Retinal pigment epithelial cell (primary cell): ENCODE measurements at regions not wholly inside any gene's neighbourhood (a gene's known extent, or its start where the extent isn't known, plus 50 kb on each side); places are given as distances from the start of the nearest gene placed in this dataset.

Experiments used
- DNase-seq: peaks from one replicate; pipeline ENCODE4 v3.0.0-alpha.2; 2010; ENCODE audit warnings: low read depth
- H3K4me3 ChIP-seq: 2 replicates; pipeline ENCODE4 v1.5.1; 2011; ENCODE audit warnings: mild to moderate bottlenecking, low read length, control low read depth, moderate library complexity
- CTCF ChIP-seq: conservative IDR thresholded peaks from 2 replicates; pipeline ENCODE4 v1.5.1; 2011; ENCODE audit warnings: low read depth, low read length, control low read depth, inconsistent platforms

- DNase-seq, result no peak
- no peak overlapping the region for H3K4me3 ChIP-seq
- no peak for TF ChIP-seq CTCF
Observed at GRCh38 chr5:171619196-171619595, 166.4 kb upstream of the SMIM23 start.

GRCh38 chr5:171619744-171620143 is 165.9 kb upstream of the SMIM23 start:
- no peak for TF ChIP-seq CTCF
- H3K4me3 ChIP-seq, result no peak overlapping the region
- no peak for DNase-seq

- H3K4me3 ChIP-seq, result no peak overlapping the region
- DNase-seq, result no peak
- TF ChIP-seq CTCF, result no peak
Observed at GRCh38 chr5:171622010-171622409, 163.6 kb upstream of the SMIM23 start.

GRCh38 chr5:171623107-171623506 is 162.5 kb upstream of the SMIM23 start:
- DNase-seq, result no peak
- no peak for TF ChIP-seq CTCF
- no peak overlapping the region for H3K4me3 ChIP-seq

- TF ChIP-seq CTCF, result no peak
- no peak overlapping the region for H3K4me3 ChIP-seq
- DNase-seq, result no peak
Observed at GRCh38 chr5:171623551-171624097, 162.0 kb upstream of the SMIM23 start.

GRCh38 chr5:171624396-171624795 is 161.2 kb upstream of the SMIM23 start:
- H3K4me3 ChIP-seq, result no peak overlapping the region
- no peak for TF ChIP-seq CTCF
- DNase-seq, result no peak

- TF ChIP-seq CTCF, result no peak
- no peak overlapping the region for H3K4me3 ChIP-seq
- no peak for DNase-seq
Observed at GRCh38 chr5:171625646-171626045, 160.0 kb upstream of the SMIM23 start.
